IPS-NIHi7 (cell line): ENCODE measurements at regions not wholly inside any gene's neighbourhood (a gene's known extent, or its start where the extent isn't known, plus 50 kb on each side); places are given as distances from the start of the nearest gene placed in this dataset.
A peak's percentile ranks its signal among the peaks of the same experiment; 100 is the strongest.
"Not testable (repeated sequence)": the region's sequence is repeated elsewhere in the genome, so short reads cannot be mapped to it uniquely, and the experiment has no call there.

Experiments used
- DNase-seq: peaks from one replicate; pipeline ENCODE4 v3.0.0; 2012; ENCODE audit warnings: mixed read lengths; ENCODE audit errors: extremely low spot score

DNA sequence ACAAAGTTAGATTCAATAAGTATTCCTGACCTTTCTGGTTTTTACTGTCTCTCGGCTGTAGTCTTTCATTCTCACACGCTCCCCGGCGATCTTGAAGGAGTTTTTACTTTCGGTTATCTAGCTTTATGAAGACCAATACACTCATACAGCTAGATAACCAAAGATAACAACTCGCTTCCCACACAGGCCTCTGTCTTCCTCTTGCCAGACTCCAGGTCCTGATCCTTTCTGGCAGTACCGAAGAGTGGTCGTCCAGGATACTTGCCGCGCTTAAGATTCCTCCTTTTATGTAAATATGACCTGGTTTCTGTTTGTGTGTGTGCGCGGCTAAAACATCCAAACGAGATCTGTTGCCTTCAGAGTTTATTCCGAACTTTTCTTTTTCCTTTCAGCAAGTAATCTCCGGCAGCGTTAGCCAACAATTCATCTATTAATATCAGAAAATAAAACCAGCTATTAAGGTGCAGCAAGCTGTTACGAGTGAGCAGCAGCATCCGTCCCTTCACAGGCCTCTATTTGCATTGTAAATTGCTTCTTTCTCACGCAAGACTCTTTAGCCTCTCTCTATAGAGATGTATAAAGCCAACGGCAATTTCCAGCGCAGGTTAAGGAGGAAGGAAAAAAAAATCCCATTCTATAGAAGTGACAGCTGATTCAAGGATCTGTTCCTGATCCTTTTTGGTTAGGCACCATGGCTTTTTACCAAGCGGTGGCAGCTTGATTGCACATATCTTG, 216.1 kb downstream of the MEF2C start:
- peak; percentile 19 for DNase-seq

GRCh38 chr5:88665750-88666215, 217.2 kb downstream of the MEF2C start:
- no peak for DNase-seq

- DNase-seq = no peak
Measured at GRCh38 chr5:88664645-88665044, 218.3 kb downstream of the MEF2C start.

- DNase-seq = no peak
Measured at GRCh38 chr5:88663793-88664216, 219.2 kb downstream of the MEF2C start.

DNA sequence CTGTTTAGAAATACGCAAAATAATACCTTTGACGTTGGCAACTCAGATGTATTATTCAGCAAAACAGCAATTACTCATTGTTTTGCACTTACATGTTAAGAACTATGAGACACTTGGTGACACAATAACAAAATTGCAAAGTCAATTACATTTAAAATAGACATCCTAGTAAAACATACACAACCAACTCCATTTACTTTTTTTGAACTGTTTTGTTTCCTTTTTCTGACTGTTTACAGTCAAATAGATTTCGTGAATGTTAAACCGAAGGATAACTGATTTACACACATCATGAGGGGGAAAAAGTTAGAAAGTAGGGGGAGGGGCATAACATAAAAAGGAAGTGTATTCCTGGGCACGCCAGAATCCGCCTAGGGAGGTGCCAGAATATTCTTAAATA, 220.1 kb downstream of the MEF2C start:
- no peak for DNase-seq

- DNase-seq = no peak
Measured at GRCh38 chr5:88661806-88662207, 221.2 kb downstream of the MEF2C start.

GRCh38 chr5:88660947-88661805, 221.8 kb downstream of the MEF2C start:
- peak; percentile 96 for DNase-seq

DNA sequence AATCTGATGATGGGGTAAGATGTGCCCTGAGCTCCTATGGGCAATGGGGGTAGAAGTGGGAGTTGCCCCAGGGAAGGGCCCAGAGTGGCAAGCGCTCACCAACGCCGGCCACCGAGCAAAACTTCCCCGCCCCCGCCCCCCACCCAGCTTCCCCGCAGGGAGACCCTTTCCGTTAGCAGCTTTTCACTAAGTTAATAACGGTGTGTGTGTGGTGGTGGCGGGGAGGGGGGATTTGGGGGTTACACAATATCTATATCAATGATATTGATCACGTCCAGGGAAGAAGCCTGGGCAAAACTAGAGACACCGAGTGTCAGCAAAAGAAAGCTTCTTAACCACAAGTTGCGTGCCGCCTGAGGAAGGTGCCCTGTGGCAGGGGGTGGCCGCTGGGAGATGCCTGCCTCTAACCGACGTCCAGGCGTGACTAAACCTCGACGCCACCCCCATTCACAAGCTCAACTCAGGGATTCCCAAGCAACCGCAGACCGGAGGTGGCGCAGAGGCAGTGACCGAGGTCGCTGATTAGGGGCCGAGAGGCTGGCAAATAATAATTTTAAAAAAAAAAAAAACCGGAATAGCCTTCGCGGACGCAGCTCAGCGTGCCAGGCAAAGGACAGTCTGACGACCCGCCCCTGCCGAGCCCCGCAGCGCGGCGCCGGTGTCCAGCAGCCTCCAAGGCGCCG, 222.6 kb downstream of the MEF2C start:
- DNase-seq = peak; percentile 57

- peak; percentile 20 for DNase-seq
Measured at GRCh38 chr5:88659529-88660263, 223.3 kb downstream of the MEF2C start.

- no peak for DNase-seq
Measured at GRCh38 chr5:88658886-88659285, 224.1 kb downstream of the MEF2C start.

DNA sequence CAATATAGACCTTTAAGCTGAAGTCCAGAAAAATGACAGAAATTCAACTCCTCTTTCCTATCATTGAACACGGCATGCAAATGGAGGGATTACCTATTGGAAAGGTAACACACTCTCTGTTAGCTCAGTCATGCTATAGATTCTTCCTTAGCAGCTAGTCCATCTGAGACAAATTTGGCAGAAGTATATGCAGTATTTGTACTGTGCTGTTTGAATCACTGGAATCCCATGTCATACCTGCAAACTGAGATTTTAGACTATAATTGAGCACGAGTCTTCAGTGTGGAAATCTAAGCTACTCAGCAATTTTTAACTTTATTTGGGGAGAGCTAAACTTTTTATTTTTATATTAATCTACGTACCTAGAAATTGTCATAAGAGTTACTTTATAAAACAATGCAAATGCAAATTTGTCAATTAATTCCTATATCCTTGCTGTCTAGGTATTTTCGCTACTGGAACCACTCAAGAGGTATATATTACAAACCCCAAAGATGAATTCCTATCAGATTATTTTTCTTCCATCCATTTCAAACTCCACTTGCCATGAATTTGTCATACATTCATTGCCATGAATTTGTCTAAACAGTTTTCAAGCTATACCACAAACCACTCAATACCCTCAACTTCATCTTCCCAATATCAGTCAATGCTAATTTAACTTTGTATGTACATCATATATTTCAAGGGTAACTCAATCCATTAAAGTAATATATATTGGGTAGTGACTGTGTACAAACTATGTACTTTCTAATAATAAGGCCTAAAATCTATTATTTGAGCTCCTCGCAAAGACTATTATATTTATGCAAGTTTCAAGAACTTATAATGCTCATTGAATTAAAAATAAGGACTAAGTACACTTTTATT, 224.8 kb downstream of the MEF2C start:
- DNase-seq = no peak

DNA sequence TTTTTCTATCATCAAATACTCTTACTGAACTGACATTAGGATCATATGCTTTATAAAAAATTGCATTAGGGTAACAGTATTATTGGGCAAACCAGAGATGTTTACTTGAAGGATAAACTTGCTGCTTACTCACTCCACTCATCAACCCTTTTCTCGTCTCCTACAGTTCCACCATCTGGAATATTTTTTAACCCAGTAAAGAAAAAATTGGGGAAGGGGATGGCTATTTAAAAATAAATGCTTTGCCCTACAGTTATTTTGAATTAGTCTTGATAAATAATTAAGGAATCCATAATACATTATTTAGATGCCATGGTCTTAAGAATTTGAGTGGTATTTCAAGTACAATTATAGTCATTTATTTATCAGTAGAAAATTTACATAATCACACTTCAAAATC, 225.8 kb downstream of the MEF2C start:
- DNase-seq = no peak

DNA sequence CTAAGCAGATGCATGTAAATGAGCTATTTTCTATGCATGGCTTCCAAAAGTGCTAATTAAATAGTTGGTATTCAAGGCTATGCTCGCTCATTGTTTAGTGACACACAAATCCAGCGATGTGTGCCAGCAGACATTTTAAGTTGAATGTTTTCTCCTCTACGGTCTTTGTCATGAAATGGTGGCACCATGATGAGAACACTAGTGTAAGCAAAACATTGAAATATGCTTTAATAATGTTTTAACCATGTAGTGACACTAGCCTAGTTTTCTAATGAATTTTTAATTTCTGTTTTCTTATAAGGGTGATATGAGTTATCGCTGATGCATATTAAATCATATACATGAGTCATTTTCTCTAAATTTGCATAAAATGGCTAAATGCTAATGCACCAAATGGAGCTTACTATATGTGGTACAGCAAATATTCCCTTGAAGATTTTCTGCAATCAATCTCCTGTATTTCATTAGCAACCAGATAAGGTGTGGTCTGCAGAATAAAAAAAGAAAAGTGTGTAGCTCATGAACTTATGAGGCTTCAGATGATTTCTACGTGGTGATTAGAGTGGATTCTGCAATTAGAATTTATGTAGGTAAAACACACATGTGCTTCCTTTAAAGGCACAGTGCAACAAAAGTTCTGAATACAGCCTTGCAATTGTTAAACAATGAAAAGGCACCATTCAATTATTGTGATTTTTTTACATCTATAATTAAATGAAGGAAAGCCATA, 226.6 kb downstream of the MEF2C start:
- DNase-seq = no peak

DNA sequence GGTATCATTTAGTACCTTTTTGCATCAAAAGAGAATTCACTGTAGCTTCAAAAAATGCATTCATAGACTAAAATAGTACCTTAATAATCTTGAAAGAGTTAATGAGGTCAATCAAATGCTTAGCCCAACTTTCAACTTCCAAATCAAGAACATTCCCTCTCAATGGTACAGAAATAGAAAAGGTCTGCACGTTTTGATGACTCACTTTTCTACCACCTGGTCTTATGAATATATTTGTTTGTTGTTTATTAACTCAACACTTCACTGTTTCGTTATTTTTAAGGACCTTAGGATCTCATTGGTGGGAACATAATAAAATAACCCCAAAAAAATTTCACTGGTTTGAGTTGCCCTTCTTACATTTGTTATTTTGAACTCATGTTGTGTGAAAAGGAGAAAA, 229.5 kb downstream of the MEF2C start:
- no peak for DNase-seq

- no peak for DNase-seq
Measured at GRCh38 chr5:88647901-88648300, 235.1 kb downstream of the MEF2C start.

DNA sequence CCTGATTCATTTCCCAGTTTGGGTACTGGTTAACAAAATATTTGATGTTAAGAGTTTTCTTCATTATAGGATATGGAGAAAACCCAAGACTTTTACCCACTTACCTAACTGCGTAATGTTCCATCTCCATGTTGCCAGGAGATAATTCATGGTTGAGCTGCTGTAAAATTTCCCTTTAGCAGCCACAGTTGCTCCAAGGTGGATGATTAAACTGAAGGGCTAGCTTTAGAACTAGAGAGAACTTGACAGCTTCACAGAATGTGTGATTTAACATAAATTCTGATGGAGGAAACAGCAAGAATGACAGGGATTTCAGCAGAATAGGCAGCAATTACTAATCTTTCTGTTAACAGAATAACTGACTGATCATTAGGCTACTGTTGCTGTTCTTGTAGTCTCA, 236.1 kb downstream of the MEF2C start:
- DNase-seq = no peak

DNA sequence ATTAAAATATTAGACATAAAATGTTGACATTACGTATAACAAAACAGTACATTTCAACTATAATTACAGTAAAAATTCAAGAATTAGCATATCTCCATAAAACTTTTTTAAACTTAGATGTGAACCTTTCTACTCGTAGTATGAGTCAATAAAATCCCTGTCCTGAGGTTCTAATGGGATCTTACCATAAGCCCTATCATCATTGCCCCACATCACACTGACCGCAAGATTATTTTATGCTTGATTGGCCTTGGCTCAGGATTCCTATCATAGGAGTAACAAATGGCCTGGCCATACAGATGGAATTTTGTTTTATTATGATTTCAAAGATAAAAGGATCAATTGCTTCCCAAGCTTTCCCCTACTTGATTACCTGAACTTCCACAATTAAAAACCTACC, 238.3 kb downstream of the MEF2C start:
- DNase-seq = no peak

- DNase-seq = no peak
Measured at GRCh38 chr5:88643315-88643714, 239.7 kb downstream of the MEF2C start.

GRCh38 chr5:88634014-88634413, 249.0 kb downstream of the MEF2C start:
- DNase-seq = no peak

- not testable (repeated sequence) for DNase-seq
Measured at GRCh38 chr5:88622890-88623289, 260.1 kb downstream of the MEF2C start.
